AG09319 (cell line): ENCODE measurements at regions not wholly inside any gene's neighbourhood (a gene's known extent, or its start where the extent isn't known, plus 50 kb on each side); places are given as distances from the start of the nearest gene placed in this dataset.

ENCODE experiments used
- DNase-seq: peaks from one replicate; pipeline ENCODE4 v3.0.0-alpha.2; 2010; ENCODE audit warnings: low read depth; ENCODE audit errors: extremely low read depth
- CTCF ChIP-seq: IDR thresholded peaks from 2 replicates; pipeline ENCODE4 v1.5.1; 2011; ENCODE audit warnings: low read depth, mild to moderate bottlenecking, inconsistent platforms, low read length, moderate library complexity

- TF ChIP-seq CTCF: no peak
- no peak for DNase-seq
Observed at GRCh38 chr4:59044286-59044900, 1934.2 kb upstream of the IGFBP7 start.

- no peak for TF ChIP-seq CTCF
- no peak for DNase-seq
Observed at GRCh38 chr4:59054086-59054485, 1943.9 kb upstream of the IGFBP7 start.

- no peak for DNase-seq
- no peak for TF ChIP-seq CTCF
Observed at GRCh38 chr4:59057804-59058203, 1947.6 kb upstream of the IGFBP7 start.

GRCh38 chr4:59058543-59058942 is 1948.4 kb upstream of the IGFBP7 start:
- TF ChIP-seq CTCF: no peak
- DNase-seq: no peak

GRCh38 chr4:59060002-59060846 is 1950.0 kb upstream of the IGFBP7 start:
- TF ChIP-seq CTCF: no peak
- no peak for DNase-seq

GRCh38 chr4:59060895-59061294 is 1950.7 kb upstream of the IGFBP7 start:
- no peak for DNase-seq
- TF ChIP-seq CTCF: no peak

- no peak for DNase-seq
- no peak for TF ChIP-seq CTCF
Observed at GRCh38 chr4:59063015-59063720, 1953.0 kb upstream of the IGFBP7 start.
